22Rv1 (cell line): ENCODE measurements at regions not wholly inside any gene's neighbourhood (a gene's known extent, or its start where the extent isn't known, plus 50 kb on each side); places are given as distances from the start of the nearest gene placed in this dataset.

ENCODE experiments used
- ZFX ChIP-seq: fragments of 450-650 bp; IDR thresholded peaks from 2 replicates; pipeline ENCODE4 v1.6.1; 2017; ENCODE audit warnings: antibody characterized with exemption, borderline replicate concordance
- TF ChIP-seq, protein P1 (sequence below): fragments of 450-650 bp; IDR thresholded peaks from 2 replicates; pipeline ENCODE4 v1.5.1; 2017; ENCODE audit warnings: mild to moderate bottlenecking

DNA sequence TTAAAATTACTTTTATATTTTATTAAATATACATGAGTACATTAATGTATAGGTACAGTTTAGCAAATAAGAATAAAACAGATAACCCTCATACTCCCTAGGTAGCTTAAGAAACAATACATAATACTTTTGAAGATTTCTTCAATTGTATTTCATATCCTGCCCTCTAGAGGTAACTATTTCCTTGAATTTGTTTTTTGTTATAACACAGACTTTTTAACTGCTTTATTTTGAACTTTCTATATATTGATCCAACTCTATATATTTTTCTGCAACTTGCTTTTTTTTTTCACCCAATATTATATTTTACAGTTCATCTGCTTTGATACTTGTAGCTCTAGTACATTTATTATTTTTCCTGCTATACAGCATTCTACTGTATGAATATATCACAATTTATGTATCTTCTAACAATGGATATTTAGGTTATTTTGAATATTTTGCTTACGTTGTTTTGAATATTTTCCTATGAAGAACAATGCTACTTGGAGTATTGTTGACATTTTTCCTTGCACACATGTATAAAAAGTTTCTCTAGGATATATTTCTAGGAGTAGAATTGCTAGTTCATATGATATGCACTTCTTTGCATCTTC is 72.8 kb upstream of the ABCD2 start:
- TF ChIP-seq, protein P1, sequence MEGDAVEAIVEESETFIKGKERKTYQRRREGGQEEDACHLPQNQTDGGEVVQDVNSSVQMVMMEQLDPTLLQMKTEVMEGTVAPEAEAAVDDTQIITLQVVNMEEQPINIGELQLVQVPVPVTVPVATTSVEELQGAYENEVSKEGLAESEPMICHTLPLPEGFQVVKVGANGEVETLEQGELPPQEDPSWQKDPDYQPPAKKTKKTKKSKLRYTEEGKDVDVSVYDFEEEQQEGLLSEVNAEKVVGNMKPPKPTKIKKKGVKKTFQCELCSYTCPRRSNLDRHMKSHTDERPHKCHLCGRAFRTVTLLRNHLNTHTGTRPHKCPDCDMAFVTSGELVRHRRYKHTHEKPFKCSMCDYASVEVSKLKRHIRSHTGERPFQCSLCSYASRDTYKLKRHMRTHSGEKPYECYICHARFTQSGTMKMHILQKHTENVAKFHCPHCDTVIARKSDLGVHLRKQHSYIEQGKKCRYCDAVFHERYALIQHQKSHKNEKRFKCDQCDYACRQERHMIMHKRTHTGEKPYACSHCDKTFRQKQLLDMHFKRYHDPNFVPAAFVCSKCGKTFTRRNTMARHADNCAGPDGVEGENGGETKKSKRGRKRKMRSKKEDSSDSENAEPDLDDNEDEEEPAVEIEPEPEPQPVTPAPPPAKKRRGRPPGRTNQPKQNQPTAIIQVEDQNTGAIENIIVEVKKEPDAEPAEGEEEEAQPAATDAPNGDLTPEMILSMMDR, result peak; percentile 74
- TF ChIP-seq ZFX, result no peak
